ENCODE measurements at regions not wholly inside any gene's neighbourhood (a gene's known extent, or its start where the extent isn't known, plus 50 kb on each side); places are given as distances from the start of the nearest gene placed in this dataset.

DNA sequence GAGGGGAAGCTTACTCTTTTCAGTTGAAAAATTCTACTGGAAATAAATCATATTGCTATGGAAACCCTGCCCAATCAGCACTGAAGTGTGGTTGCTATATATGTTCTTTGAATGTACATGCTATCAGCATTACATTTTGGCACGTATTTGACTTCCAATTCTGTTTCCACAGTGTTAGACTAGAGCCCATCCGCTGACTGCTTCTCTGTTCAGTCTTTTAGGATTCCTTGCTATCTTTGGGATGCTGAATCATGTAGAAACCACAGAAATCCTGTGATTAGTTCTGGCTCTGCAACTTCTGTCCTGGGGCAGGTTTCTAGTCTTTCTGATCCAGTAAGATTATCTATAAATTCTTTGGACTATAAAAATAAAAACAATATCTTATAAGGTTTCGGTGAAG is 128.2 kb upstream of the SLC7A14 start:
- no peak overlapping the region for H3K27ac ChIP-seq

DNA sequence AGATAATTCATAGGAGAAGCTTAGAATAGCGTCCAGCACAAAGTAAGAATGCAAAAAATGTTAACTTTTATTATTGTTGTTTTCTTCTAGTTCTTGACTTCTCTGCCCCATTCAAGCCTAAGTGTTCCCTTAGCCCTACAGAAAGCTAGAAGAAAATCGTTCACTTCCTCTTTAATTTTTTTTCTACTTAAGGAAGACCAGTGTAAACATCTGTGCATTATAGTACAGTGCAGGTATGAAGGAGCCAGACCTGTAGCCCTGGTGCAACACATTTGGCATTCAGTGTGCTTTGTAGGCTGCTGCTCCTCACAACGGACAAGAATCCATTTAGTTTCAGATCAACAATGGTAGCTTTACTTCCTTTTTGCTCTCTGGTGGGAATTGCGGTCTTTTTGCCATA is 127.8 kb upstream of the SLC7A14 start:
- TF ChIP-seq, protein P1, sequence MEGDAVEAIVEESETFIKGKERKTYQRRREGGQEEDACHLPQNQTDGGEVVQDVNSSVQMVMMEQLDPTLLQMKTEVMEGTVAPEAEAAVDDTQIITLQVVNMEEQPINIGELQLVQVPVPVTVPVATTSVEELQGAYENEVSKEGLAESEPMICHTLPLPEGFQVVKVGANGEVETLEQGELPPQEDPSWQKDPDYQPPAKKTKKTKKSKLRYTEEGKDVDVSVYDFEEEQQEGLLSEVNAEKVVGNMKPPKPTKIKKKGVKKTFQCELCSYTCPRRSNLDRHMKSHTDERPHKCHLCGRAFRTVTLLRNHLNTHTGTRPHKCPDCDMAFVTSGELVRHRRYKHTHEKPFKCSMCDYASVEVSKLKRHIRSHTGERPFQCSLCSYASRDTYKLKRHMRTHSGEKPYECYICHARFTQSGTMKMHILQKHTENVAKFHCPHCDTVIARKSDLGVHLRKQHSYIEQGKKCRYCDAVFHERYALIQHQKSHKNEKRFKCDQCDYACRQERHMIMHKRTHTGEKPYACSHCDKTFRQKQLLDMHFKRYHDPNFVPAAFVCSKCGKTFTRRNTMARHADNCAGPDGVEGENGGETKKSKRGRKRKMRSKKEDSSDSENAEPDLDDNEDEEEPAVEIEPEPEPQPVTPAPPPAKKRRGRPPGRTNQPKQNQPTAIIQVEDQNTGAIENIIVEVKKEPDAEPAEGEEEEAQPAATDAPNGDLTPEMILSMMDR (conservative IDR thresholded peaks at IDR 0.05), result no peak
- TF ChIP-seq ZFX (IDR thresholded peaks at IDR 0.05), result no peak
- H3K27ac ChIP-seq, result no peak overlapping the region

More for the DNA sequence above, 128.2 kb upstream of the SLC7A14 start:
- no peak for TF ChIP-seq ZFX (IDR thresholded peaks at IDR 0.05)
- TF ChIP-seq, protein P1 (conservative IDR thresholded peaks at IDR 0.05), result no peak

DNA sequence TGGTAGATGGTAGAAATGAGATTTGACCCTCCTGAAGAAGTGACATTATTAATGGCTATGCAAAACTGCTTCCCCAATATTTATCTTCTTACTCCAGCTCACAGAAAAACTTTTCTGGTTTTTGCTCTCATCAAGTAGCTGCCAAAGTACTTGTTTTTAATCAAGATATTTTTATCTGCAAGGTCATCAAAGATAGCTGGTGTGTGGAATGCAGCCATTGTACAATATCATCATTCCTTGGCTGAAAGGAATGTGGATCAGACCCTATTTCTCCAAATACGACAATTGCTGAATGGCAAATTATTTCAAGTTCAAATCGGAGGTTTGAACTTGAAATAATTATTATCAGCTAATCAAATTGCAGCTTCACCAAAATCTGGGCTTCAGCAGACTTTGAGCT is 126.9 kb upstream of the SLC7A14 start:
- TF ChIP-seq, protein P1 (conservative IDR thresholded peaks at IDR 0.05), result no peak
- TF ChIP-seq ZFX (IDR thresholded peaks at IDR 0.05), result no peak
- no peak overlapping the region for H3K27ac ChIP-seq

DNA sequence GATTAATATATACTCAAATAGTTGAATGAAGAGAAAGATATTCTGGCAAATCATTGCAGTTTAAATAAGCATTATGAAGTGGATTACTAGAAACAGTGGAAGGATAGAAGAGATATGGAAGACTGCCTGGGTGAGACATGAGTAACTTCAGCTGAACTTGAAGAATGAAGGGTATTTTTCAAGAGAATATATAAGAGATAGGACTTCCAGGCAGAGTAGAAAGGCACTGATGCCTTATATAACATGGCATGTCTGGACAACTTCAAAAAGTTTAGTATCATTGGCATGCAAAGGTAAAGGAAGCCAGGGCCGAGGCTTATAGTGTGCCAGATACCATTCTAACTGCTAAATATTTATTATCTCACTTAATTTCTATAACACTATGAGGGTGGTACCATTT is 126.5 kb upstream of the SLC7A14 start:
- no peak overlapping the region for H3K27ac ChIP-seq
- TF ChIP-seq, protein P1 (conservative IDR thresholded peaks at IDR 0.05), result no peak
- TF ChIP-seq ZFX (IDR thresholded peaks at IDR 0.05), result no peak

- TF ChIP-seq ZFX (IDR thresholded peaks at IDR 0.05), result no peak
- TF ChIP-seq, protein P1 (conservative IDR thresholded peaks at IDR 0.05), result no peak
- no peak overlapping the region for H3K27ac ChIP-seq
Measured at GRCh38 chr3:170711786-170712185, 125.9 kb upstream of the SLC7A14 start.

DNA sequence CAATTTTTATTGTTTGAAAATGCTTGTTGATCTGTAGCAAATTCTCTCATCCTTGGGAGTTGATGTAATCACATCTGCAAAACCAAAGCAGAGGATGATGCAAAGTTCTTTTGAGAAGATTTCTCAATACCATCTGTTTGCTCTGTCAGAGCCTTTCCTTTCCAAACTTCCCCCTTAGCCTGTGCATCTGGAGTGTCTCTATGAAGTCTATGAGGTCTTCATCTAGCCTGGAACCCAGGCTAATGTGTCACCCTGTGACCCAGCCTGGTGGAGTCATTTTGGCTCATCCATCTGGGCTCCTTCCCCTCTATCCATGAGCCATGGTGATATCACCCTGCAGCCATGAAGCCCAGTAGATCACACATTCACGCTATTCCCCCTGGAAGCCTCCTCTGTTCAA is 123.2 kb upstream of the SLC7A14 start:
- H3K27ac ChIP-seq, result no peak overlapping the region
- TF ChIP-seq, protein P1 (conservative IDR thresholded peaks at IDR 0.05), result no peak
- TF ChIP-seq ZFX (IDR thresholded peaks at IDR 0.05), result no peak

GRCh38 chr3:170707899-170708298 is 122.0 kb upstream of the SLC7A14 start:
- H3K27ac ChIP-seq, result no peak overlapping the region
- TF ChIP-seq, protein P1 (conservative IDR thresholded peaks at IDR 0.05), result no peak
- no peak for TF ChIP-seq ZFX (IDR thresholded peaks at IDR 0.05)
